Left renal pelvis (tissue), 4 donors: ENCODE measurements at regions not wholly inside any gene's neighbourhood (a gene's known extent, or its start where the extent isn't known, plus 50 kb on each side); places are given as distances from the start of the nearest gene placed in this dataset.

ENCODE experiments used
- DNase-seq, 4 donors: peaks; one replicate each; pipeline ENCODE4 v3.0.0-alpha.2; 2013; ENCODE audit warnings: low read depth in 4 of 4, low spot score in 3 of 4

DNA sequence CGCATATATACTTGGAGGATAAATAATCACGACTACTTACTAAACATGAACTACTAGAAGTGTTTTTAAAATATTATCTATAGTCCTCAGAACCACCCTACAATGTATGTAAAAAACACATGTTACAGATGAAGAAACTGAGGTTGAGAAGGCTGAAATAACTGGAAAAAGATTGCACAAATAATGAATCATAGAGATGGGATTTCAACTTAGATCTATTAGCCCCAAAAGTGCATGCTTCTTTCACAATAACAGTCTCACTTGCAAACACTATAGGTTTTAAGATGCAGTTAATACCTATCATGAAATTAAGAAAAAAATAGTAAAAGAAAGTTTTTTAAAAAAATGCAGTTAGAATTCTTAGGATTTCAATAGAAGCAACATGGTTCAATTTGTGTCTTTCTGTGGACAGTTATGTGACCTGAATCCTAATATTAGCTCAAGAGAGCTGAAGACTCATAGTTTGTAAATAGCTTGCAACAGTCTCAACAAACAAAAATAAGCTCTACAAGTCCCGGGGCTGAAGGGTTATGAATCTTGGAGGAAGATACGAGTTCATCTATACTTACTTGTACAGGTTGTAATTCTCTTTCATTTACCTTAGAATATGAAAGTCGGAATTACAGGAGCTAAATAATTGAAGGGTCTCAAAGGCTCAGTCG, 58.6 kb upstream of the NTPCR start:
- no peak for DNase-seq

DNA sequence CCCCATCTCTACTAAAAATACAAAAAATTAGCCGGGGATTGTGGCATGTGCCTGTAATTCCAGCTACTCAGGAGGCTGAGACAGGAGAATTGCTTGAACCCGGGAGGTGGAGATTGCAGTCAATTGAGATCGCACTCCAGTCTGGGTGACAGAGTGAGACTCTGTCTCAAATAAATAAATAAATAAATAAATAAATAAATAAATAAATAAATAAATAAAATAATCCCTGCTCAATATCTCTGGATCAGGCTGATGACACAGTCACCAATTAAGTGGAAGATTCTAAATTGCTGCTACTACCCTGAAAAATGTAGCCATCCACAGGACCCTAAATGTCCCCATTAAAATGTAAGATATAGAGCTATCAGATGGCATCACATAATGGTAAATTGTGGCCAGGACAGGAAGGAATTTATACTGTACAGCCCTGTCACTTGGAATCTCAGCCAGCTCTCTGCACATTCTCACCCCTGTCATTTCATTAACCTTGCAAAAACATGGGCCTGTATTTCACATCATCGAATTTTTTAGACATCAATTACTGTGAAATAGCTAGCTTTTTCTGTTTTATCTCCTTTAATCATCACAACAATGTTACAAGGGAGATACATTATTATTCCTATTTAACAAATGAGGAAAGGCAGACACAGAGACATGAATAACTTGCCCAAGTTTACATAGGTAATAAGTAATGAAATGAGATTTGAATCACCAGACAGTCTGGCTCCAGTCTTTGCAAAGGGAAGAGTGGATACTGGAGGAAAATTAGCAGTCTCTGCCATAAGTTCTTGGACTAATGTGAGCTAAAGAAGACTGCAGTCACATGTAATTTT, 56.7 kb upstream of the NTPCR start:
- no peak for DNase-seq

DNA sequence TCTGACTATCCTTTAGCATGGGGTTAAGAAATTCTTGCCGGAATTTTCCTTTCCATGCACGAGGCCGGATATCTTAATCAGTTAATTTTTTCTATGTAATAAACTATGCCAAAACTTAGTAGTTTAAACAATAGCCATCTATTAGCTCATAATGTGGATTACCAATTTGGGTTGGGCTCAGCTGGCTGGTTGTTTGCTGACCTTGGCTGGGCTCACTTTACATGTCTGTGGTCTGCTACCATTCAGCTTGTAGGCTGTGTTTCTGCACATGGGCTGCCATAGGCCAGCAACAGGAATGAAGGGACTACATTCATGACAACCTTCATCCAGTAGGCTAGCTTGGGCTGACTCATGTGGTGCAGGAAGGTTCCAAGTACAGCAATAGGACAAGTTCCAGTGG, 56.0 kb upstream of the NTPCR start:
- DNase-seq = no peak

DNA sequence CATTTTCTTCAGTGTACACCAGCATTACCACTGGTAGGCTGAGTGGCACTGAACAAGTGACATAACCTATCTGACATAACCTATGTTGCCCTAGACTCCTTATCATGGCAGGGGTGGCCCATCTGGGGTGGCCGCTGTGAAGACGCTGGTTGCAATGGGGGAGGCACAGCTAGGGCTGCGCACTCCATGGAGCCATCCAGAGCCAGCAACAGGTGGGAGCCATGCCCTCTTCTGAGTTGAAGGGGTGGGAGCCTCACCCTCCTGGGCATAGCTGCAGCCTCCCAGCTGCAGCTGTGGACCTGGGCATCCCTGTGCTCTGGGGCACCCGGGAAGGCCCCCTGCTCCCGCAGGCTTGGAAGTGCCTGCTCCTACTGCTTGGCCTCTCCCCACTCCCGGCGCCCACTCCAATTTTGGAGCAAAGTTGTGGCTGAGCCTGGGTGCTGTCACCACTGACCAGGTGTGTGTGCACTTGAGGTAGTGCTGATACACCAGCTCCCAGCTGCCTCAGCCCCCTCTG, 52.4 kb upstream of the NTPCR start:
- DNase-seq = no peak

DNA sequence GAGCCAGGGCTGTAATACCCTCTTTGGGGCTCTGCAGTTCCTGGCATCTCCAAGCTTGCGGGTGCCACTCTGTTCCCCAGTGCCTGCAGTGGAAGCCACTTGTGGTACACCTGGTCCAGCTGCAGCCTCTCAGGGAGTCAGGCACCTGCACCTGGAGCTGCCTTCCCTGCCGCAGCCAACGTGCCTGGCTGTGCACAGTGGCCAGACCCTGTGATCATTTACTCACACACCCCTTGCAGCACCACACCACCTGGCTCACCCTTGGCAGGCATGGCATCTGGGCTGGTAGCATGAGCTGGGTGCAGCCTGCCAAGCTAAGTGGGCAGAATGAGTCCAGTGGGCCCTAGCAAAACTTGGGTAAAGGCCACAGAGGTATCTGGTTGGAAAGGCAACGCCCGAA, 51.1 kb upstream of the NTPCR start:
- DNase-seq = no peak

DNA sequence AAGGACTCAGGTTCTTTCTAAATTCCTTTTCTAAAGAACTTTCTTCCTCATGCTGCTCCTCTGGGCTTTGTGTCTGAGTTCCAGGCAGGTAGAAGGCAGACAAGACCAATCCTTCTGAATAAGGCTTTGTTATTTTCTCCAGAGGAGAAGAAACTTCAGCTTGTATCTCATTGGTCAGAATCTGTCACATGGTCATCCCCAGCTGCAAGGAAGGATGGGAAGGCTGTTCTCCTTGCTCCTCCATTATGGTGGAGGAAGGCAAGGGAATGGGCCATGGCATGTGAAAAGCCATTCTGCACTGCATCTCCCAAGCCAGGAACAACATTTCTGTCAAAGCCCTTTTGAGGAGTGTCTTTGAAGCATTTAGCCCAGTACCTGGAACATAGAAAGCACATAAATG, 50.6 kb upstream of the NTPCR start:
- no peak for DNase-seq
